ENCODE measurements at regions not wholly inside any gene's neighbourhood (a gene's known extent, or its start where the extent isn't known, plus 50 kb on each side); places are given as distances from the start of the nearest gene placed in this dataset.

- peaks cover 8% of the 10 kb centered on the region for H3K27me3 ChIP-seq (ENCODE audit: insufficient read depth, low read length)
- H3K79me2 ChIP-seq (ENCODE audit: insufficient read depth, low read length), result no peaks in the 10 kb centered on the region
- no peaks in the 10 kb centered on the region for H4K20me1 ChIP-seq (ENCODE audit: insufficient read depth)
- no peak overlapping the region for H3K27ac ChIP-seq (ENCODE audit: low read depth, low read length)
- H3K4me3 ChIP-seq (replicated peaks in 1 of 2; ENCODE audit: low read depth in 1 of 2, low read length in 2 of 2), result no peak overlapping the region
- CTCF ChIA-PET, result no interaction called here
- no peak overlapping the region for H2AFZ ChIP-seq (ENCODE audit: low read depth, low read length, poor library complexity, severe bottlenecking)
- TF ChIP-seq EGR1 (IDR thresholded peaks at IDR 0.05; ENCODE audit: low read depth) (no peak), FOSL1 (IDR thresholded peaks at IDR 0.05; ENCODE audit: low read depth) (no peak), ZFX (IDR thresholded peaks at IDR 0.05) (no peak)
- TF ChIP-seq, protein P1, sequence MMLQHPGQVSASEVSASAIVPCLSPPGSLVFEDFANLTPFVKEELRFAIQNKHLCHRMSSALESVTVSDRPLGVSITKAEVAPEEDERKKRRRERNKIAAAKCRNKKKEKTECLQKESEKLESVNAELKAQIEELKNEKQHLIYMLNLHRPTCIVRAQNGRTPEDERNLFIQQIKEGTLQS (IDR thresholded peaks at IDR 0.05), result no peak
- BruUV-seq (replicated peaks), result no TSS peak
- RAD21 ChIA-PET (ENCODE audit: low non-redundant PET in 1 of 2, low total read pairs in 2 of 2, uncharacterized antibody in 2 of 2, unreplicated experiment in 2 of 2), result no interaction called here
- no peaks in the 10 kb centered on the region for H3K9me3 ChIP-seq (ENCODE audit: control insufficient read depth in 1 of 2, insufficient read depth in 1 of 2, low read depth in 1 of 2, low read length in 2 of 2)
- no peak overlapping the region for H3K9ac ChIP-seq (ENCODE audit: low read length)
- H3K4me2 ChIP-seq (ENCODE audit: low read length), result no peak overlapping the region
- H3K4me1 ChIP-seq (ENCODE audit: control insufficient read depth in 1 of 2, insufficient read depth in 2 of 2, low read length in 2 of 2), result no peaks in the 10 kb centered on the region
- POLR2A ChIA-PET, result no interaction called here
- DNase-seq (ENCODE audit: low read depth, low spot score) (no peak), ATAC-seq (no peak)
- H3K36me3 ChIP-seq (ENCODE audit: control insufficient read depth in 1 of 2, insufficient read depth in 2 of 2, low read length in 2 of 2), result no peaks in the 10 kb centered on the region
- intact Hi-C loops (cut with micrococcal nuclease), result no loop called here
- no peaks in the 10 kb centered on the region for H3K9me2 ChIP-seq (ENCODE audit: insufficient read depth)
These were observed 550.6 kb downstream of the SOX6 start for GRCh38 chr11:15805726-15806125.

DNA sequence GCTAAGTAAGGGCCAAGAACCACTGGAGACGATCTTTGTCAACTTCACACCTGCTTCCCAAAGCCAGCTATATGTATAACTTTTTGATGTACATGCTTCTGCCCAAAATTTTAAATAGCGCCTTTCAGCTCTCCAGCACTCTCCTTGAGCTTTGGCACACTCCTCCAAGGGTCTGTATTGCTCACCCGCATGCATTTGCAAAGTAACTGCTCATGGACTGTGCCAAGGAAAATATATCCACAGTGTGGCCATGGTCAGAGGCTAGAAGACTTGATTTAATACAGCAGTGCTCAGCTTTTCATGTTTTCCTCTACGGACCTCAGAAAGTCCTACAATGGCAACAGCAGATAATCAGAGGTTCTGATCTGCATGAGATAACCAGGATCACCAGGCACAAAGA is 550.1 kb downstream of the SOX6 start:
- Histone ChIP-seq H3K9me2 (ENCODE audit: insufficient read depth) (no peaks in the 10 kb centered on the region), H3K36me3 (ENCODE audit: control insufficient read depth in 1 of 2, insufficient read depth in 2 of 2, low read length in 2 of 2) (no peaks in the 10 kb centered on the region), H3K27ac (ENCODE audit: low read depth, low read length) (no peak overlapping the region), H3K4me2 (ENCODE audit: low read length) (no peak overlapping the region), H3K4me3 (replicated peaks in 1 of 2; ENCODE audit: low read depth in 1 of 2, low read length in 2 of 2) (no peak overlapping the region), H3K9ac (ENCODE audit: low read length) (no peak overlapping the region), H3K9me3 (ENCODE audit: control insufficient read depth in 1 of 2, insufficient read depth in 1 of 2, low read depth in 1 of 2, low read length in 2 of 2) (no peaks in the 10 kb centered on the region), H3K4me1 (ENCODE audit: control insufficient read depth in 1 of 2, insufficient read depth in 2 of 2, low read length in 2 of 2) (no peaks in the 10 kb centered on the region), H2AFZ (ENCODE audit: low read depth, low read length, poor library complexity, severe bottlenecking) (no peak overlapping the region), H4K20me1 (ENCODE audit: insufficient read depth) (no peaks in the 10 kb centered on the region), H3K27me3 (ENCODE audit: insufficient read depth, low read length) (peaks cover 8% of the 10 kb centered on the region), H3K79me2 (ENCODE audit: insufficient read depth, low read length) (no peaks in the 10 kb centered on the region)
- RAD21 ChIA-PET (ENCODE audit: low non-redundant PET in 1 of 2, low total read pairs in 2 of 2, uncharacterized antibody in 2 of 2, unreplicated experiment in 2 of 2), result no interaction called here
- CTCF ChIA-PET, result no interaction called here
- no peak for DNase-seq (ENCODE audit: low read depth, low spot score)
- ATAC-seq, result no peak
- BruUV-seq (replicated peaks), result no TSS peak
- POLR2A ChIA-PET, result no interaction called here
- intact Hi-C loops (cut with micrococcal nuclease), result no loop called here
- TF ChIP-seq FOSL1 (IDR thresholded peaks at IDR 0.05; ENCODE audit: low read depth) (no peak), SRF (IDR thresholded peaks at IDR 0.05; ENCODE audit: low read depth) (no peak), SIN3A (IDR thresholded peaks at IDR 0.05; ENCODE audit: low read depth) (no peak), CBX3 (IDR thresholded peaks at IDR 0.05; ENCODE audit: low read depth) (no peak), JUND (IDR thresholded peaks at IDR 0.05) (no peak), SP1 (IDR thresholded peaks at IDR 0.05; ENCODE audit: low read depth) (no peak), YY1 (IDR thresholded peaks at IDR 0.05; ENCODE audit: extremely low read depth, insufficient replicate concordance, low read depth, low read length) (no peak), TCF7L2 (IDR thresholded peaks at IDR 0.05; ENCODE audit: borderline replicate concordance, extremely low read depth, insufficient read depth, insufficient read length) (no peak), CEBPB (IDR thresholded peaks at IDR 0.05; ENCODE audit: low read depth) (no peak), POLR2A (IDR thresholded peaks at IDR 0.05; ENCODE audit: borderline replicate concordance, extremely low read depth, insufficient read depth, insufficient read length) (no peak), RAD21 (IDR thresholded peaks at IDR 0.05; ENCODE audit: low read depth) (no peak), EZH2phosphoT487 (IDR thresholded peaks at IDR 0.05; ENCODE audit: borderline replicate concordance) (no peak), EZH2 (IDR thresholded peaks at IDR 0.05) (no peak)
- TF ChIP-seq, protein P1 (IDR thresholded peaks at IDR 0.05), result no peak
- TF ChIP-seq, protein P2, sequence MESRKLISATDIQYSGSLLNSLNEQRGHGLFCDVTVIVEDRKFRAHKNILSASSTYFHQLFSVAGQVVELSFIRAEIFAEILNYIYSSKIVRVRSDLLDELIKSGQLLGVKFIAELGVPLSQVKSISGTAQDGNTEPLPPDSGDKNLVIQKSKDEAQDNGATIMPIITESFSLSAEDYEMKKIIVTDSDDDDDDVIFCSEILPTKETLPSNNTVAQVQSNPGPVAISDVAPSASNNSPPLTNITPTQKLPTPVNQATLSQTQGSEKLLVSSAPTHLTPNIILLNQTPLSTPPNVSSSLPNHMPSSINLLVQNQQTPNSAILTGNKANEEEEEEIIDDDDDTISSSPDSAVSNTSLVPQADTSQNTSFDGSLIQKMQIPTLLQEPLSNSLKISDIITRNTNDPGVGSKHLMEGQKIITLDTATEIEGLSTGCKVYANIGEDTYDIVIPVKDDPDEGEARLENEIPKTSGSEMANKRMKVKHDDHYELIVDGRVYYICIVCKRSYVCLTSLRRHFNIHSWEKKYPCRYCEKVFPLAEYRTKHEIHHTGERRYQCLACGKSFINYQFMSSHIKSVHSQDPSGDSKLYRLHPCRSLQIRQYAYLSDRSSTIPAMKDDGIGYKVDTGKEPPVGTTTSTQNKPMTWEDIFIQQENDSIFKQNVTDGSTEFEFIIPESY (IDR thresholded peaks at IDR 0.05; ENCODE audit: extremely low read depth, insufficient replicate concordance, low read length), result no peak
- TF ChIP-seq, protein P3, sequence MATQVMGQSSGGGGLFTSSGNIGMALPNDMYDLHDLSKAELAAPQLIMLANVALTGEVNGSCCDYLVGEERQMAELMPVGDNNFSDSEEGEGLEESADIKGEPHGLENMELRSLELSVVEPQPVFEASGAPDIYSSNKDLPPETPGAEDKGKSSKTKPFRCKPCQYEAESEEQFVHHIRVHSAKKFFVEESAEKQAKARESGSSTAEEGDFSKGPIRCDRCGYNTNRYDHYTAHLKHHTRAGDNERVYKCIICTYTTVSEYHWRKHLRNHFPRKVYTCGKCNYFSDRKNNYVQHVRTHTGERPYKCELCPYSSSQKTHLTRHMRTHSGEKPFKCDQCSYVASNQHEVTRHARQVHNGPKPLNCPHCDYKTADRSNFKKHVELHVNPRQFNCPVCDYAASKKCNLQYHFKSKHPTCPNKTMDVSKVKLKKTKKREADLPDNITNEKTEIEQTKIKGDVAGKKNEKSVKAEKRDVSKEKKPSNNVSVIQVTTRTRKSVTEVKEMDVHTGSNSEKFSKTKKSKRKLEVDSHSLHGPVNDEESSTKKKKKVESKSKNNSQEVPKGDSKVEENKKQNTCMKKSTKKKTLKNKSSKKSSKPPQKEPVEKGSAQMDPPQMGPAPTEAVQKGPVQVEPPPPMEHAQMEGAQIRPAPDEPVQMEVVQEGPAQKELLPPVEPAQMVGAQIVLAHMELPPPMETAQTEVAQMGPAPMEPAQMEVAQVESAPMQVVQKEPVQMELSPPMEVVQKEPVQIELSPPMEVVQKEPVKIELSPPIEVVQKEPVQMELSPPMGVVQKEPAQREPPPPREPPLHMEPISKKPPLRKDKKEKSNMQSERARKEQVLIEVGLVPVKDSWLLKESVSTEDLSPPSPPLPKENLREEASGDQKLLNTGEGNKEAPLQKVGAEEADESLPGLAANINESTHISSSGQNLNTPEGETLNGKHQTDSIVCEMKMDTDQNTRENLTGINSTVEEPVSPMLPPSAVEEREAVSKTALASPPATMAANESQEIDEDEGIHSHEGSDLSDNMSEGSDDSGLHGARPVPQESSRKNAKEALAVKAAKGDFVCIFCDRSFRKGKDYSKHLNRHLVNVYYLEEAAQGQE (IDR thresholded peaks at IDR 0.05; ENCODE audit: low read depth), result no peak

All from HCT116 (cell line).